ENCODE measurements at regions not wholly inside any gene's neighbourhood (a gene's known extent, or its start where the extent isn't known, plus 50 kb on each side); places are given as distances from the start of the nearest gene placed in this dataset.

GRCh38 chr11:42054351-42054900 lies 595.0 kb upstream of the LRRC4C start:
- Mint-ChIP-seq H3K4me3 (no peak overlapping the region), H3K36me3 (ENCODE audit: low read depth) (no peaks in the 10 kb centered on the region), H3K27ac (no peak overlapping the region), H3K27me3 (ENCODE audit: insufficient read depth) (no peaks in the 10 kb centered on the region), H3K9me3 (peaks cover 27% of the 10 kb centered on the region), H3K4me1 (ENCODE audit: low read depth) (no peaks in the 10 kb centered on the region)
- no peak for DNase-seq (ENCODE audit: low spot score)
- intact Hi-C loops (cut with micrococcal nuclease) = no loop called here

GRCh38 chr11:42055606-42056005 lies 596.2 kb upstream of the LRRC4C start:
- no peak overlapping the region for H3K4me3 Mint-ChIP-seq
- H3K36me3 Mint-ChIP-seq (ENCODE audit: low read depth) = no peaks in the 10 kb centered on the region
- H3K27me3 Mint-ChIP-seq (ENCODE audit: insufficient read depth) = no peaks in the 10 kb centered on the region
- no peaks in the 10 kb centered on the region for H3K4me1 Mint-ChIP-seq (ENCODE audit: low read depth)
- intact Hi-C loops (cut with micrococcal nuclease) = no loop called here
- no peak for DNase-seq (ENCODE audit: low spot score)
- peaks cover 17% of the 10 kb centered on the region for H3K9me3 Mint-ChIP-seq
- H3K27ac Mint-ChIP-seq = no peak overlapping the region

GRCh38 chr11:42058794-42059193 lies 599.3 kb upstream of the LRRC4C start:
- no peak for DNase-seq (ENCODE audit: low spot score)
- H3K4me1 Mint-ChIP-seq (ENCODE audit: low read depth) = no peaks in the 10 kb centered on the region
- no peak overlapping the region for H3K4me3 Mint-ChIP-seq

GRCh38 chr11:42065199-42065598 lies 605.7 kb upstream of the LRRC4C start:
- Mint-ChIP-seq H3K4me1 (ENCODE audit: low read depth) (no peaks in the 10 kb centered on the region), H3K27me3 (ENCODE audit: insufficient read depth) (no peaks in the 10 kb centered on the region), H3K36me3 (ENCODE audit: low read depth) (no peaks in the 10 kb centered on the region), H3K27ac (no peak overlapping the region), H3K4me3 (no peak overlapping the region), H3K9me3 (peaks cover 22% of the 10 kb centered on the region)
- intact Hi-C loops (cut with micrococcal nuclease) = no loop called here
- no peak for DNase-seq (ENCODE audit: low spot score)

More at GRCh38 chr11:42058794-42059193, 599.3 kb upstream of the LRRC4C start:
- Mint-ChIP-seq H3K27me3 (ENCODE audit: insufficient read depth) (no peaks in the 10 kb centered on the region), H3K36me3 (ENCODE audit: low read depth) (no peaks in the 10 kb centered on the region), H3K9me3 (peaks cover 14% of the 10 kb centered on the region), H3K27ac (no peak overlapping the region)
- intact Hi-C loops (cut with micrococcal nuclease) = no loop called here

- no peaks in the 10 kb centered on the region for H3K27me3 Mint-ChIP-seq (ENCODE audit: insufficient read depth)
- intact Hi-C loops (cut with micrococcal nuclease) = no loop called here
- H3K36me3 Mint-ChIP-seq (ENCODE audit: low read depth) = no peaks in the 10 kb centered on the region
- H3K27ac Mint-ChIP-seq = no peak overlapping the region
- no peak for DNase-seq (ENCODE audit: low spot score)
- H3K4me1 Mint-ChIP-seq (ENCODE audit: low read depth) = no peaks in the 10 kb centered on the region
- peaks cover 28% of the 10 kb centered on the region for H3K9me3 Mint-ChIP-seq
- no peak overlapping the region for H3K4me3 Mint-ChIP-seq
Observed at GRCh38 chr11:42066113-42066512, 606.7 kb upstream of the LRRC4C start.

GRCh38 chr11:42074306-42074705 lies 614.9 kb upstream of the LRRC4C start:
- H3K36me3 Mint-ChIP-seq (ENCODE audit: low read depth) = no peaks in the 10 kb centered on the region
- no peak overlapping the region for H3K4me3 Mint-ChIP-seq
- H3K27me3 Mint-ChIP-seq (ENCODE audit: insufficient read depth) = no peaks in the 10 kb centered on the region
- no peaks in the 10 kb centered on the region for H3K4me1 Mint-ChIP-seq (ENCODE audit: low read depth)
- no peak for DNase-seq (ENCODE audit: low spot score)
- no peak overlapping the region for H3K27ac Mint-ChIP-seq
- H3K9me3 Mint-ChIP-seq = peaks cover 16% of the 10 kb centered on the region
- intact Hi-C loops (cut with micrococcal nuclease) = no loop called here

GRCh38 chr11:42075180-42075579 lies 615.7 kb upstream of the LRRC4C start:
- H3K4me1 Mint-ChIP-seq (ENCODE audit: low read depth) = no peaks in the 10 kb centered on the region
- H3K4me3 Mint-ChIP-seq = no peak overlapping the region
- H3K27me3 Mint-ChIP-seq (ENCODE audit: insufficient read depth) = no peaks in the 10 kb centered on the region
- DNase-seq (ENCODE audit: low spot score) = no peak
- H3K36me3 Mint-ChIP-seq (ENCODE audit: low read depth) = no peaks in the 10 kb centered on the region
- H3K27ac Mint-ChIP-seq = no peak overlapping the region
- peaks cover 16% of the 10 kb centered on the region for H3K9me3 Mint-ChIP-seq
- intact Hi-C loops (cut with micrococcal nuclease) = no loop called here

DNA sequence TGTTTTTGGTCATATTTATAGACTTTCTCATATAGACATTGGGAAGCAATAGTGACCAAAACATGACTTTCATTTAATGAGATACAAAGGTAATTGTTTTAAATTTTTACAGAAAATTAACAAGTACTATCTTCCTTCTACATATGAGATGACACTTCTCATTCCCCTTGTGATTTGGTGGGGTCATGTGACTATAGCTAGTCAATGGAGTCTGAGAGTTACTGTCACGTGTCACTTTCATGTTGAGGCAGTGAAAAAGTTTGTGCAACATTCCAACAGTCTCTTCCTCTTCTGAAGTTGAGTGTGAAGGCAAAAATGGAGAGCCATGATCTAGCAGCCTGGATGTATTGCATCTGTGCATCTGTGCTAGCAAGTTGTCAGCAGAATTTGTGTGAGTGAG lies 618.3 kb upstream of the LRRC4C start:
- Mint-ChIP-seq H3K4me1 (ENCODE audit: low read depth) (no peaks in the 10 kb centered on the region), H3K4me3 (no peak overlapping the region), H3K36me3 (ENCODE audit: low read depth) (no peaks in the 10 kb centered on the region), H3K27ac (no peak overlapping the region), H3K9me3 (peaks cover 6% of the 10 kb centered on the region), H3K27me3 (ENCODE audit: insufficient read depth) (no peaks in the 10 kb centered on the region)
- no peak for DNase-seq (ENCODE audit: low spot score)
- intact Hi-C loops (cut with micrococcal nuclease) = no loop called here

DNA sequence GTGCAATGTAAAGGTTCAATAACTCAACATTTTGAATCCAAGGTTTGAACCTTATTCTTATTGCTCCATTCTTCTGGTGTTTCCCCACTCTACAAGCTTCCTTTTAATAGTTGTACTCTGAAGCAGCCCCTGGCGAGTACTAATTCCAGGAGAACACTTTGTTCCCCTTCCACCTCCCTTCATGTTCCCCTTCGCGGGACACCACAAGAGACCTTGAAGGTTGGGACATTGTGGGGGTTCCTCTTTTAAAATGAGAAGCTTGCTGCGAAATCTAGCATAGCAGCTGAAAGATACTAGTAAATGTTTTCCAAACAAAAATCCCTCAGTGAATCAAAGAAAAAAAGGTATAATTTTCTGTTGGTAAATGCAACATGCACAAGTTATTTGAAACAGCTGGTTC lies 626.3 kb upstream of the LRRC4C start:
- no peak for DNase-seq (ENCODE audit: low spot score)
- Mint-ChIP-seq H3K27ac (no peak overlapping the region), H3K27me3 (ENCODE audit: insufficient read depth) (no peaks in the 10 kb centered on the region), H3K4me3 (no peak overlapping the region), H3K36me3 (ENCODE audit: low read depth) (no peaks in the 10 kb centered on the region), H3K4me1 (ENCODE audit: low read depth) (no peaks in the 10 kb centered on the region), H3K9me3 (peaks cover 11% of the 10 kb centered on the region)
- intact Hi-C loops (cut with micrococcal nuclease) = no loop called here

- Mint-ChIP-seq H3K4me1 (ENCODE audit: low read depth) (no peaks in the 10 kb centered on the region), H3K4me3 (no peak overlapping the region), H3K36me3 (ENCODE audit: low read depth) (no peaks in the 10 kb centered on the region), H3K27me3 (ENCODE audit: insufficient read depth) (no peaks in the 10 kb centered on the region), H3K27ac (no peak overlapping the region), H3K9me3 (peaks cover 7% of the 10 kb centered on the region)
- DNase-seq (ENCODE audit: low spot score) = no peak
- intact Hi-C loops (cut with micrococcal nuclease) = no loop called here
Observed at GRCh38 chr11:42093541-42093940, 634.1 kb upstream of the LRRC4C start.

- Mint-ChIP-seq H3K36me3 (ENCODE audit: low read depth) (no peaks in the 10 kb centered on the region), H3K27ac (no peak overlapping the region), H3K27me3 (ENCODE audit: insufficient read depth) (no peaks in the 10 kb centered on the region), H3K4me3 (no peak overlapping the region), H3K4me1 (ENCODE audit: low read depth) (no peaks in the 10 kb centered on the region), H3K9me3 (no peaks in the 10 kb centered on the region)
- intact Hi-C loops (cut with micrococcal nuclease) = no loop called here
- no peak for DNase-seq (ENCODE audit: low spot score)
Observed at GRCh38 chr11:42098075-42098474, 638.6 kb upstream of the LRRC4C start.

DNA sequence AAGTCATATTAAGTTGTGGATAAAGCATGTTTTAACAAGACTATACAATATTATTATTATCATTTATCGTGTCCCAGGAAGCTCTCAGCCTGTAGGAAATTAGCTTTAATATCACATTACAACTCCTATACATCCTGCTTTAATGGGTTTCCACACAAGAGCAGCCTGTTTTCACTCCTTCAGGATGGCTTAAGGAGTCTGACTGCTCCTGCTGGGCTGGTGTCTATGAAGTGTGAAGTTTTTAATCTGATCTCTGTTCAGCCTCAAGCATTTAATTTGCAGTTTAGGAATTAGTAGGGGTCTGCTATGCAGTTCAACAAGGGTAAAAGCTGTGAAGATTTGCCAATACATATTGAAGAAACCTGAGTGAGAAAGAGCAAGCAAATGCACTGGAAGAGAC lies 653.4 kb upstream of the LRRC4C start:
- intact Hi-C loops (cut with micrococcal nuclease) = no loop called here
- Mint-ChIP-seq H3K36me3 (ENCODE audit: low read depth) (no peaks in the 10 kb centered on the region), H3K9me3 (peaks cover 12% of the 10 kb centered on the region), H3K27ac (no peak overlapping the region), H3K4me1 (ENCODE audit: low read depth) (no peaks in the 10 kb centered on the region), H3K27me3 (ENCODE audit: insufficient read depth) (no peaks in the 10 kb centered on the region), H3K4me3 (no peak overlapping the region)
- DNase-seq (ENCODE audit: low spot score) = no peak

DNA sequence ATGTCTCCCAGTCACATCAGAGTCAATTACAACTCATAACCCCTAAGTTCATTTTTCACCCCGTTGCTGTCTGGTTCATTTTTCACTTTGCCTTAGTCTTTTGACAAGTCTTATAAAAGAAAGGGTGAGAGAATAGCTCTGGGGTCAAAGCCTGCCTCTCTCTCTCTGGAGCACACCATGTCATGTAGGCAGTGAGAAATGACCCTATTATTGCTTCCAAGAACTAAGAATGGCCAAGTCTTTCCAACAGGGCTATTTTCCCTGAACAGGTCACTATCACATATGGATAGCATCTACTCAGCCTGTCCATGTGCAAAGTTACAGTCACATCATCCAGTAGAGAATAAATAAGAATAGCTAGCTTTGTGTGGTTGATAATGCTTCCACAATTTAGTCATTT lies 655.5 kb upstream of the LRRC4C start:
- no peaks in the 10 kb centered on the region for H3K27me3 Mint-ChIP-seq (ENCODE audit: insufficient read depth)
- no peak for DNase-seq (ENCODE audit: low spot score)
- H3K9me3 Mint-ChIP-seq = peaks cover 12% of the 10 kb centered on the region
- intact Hi-C loops (cut with micrococcal nuclease) = no loop called here
- H3K4me3 Mint-ChIP-seq = no peak overlapping the region
- no peaks in the 10 kb centered on the region for H3K4me1 Mint-ChIP-seq (ENCODE audit: low read depth)
- no peak overlapping the region for H3K27ac Mint-ChIP-seq
- no peaks in the 10 kb centered on the region for H3K36me3 Mint-ChIP-seq (ENCODE audit: low read depth)

GRCh38 chr11:42138454-42138853 lies 679.0 kb upstream of the LRRC4C start:
- no peak overlapping the region for H3K27ac Mint-ChIP-seq
- no peak for DNase-seq (ENCODE audit: low spot score)
- no peaks in the 10 kb centered on the region for H3K27me3 Mint-ChIP-seq (ENCODE audit: insufficient read depth)
- H3K4me1 Mint-ChIP-seq (ENCODE audit: low read depth) = no peaks in the 10 kb centered on the region
- intact Hi-C loops (cut with micrococcal nuclease) = no loop called here
- H3K4me3 Mint-ChIP-seq = no peak overlapping the region
- H3K36me3 Mint-ChIP-seq (ENCODE audit: low read depth) = no peaks in the 10 kb centered on the region
- peaks cover 5% of the 10 kb centered on the region for H3K9me3 Mint-ChIP-seq
